ENCODE measurements at regions not wholly inside any gene's neighbourhood (a gene's known extent, or its start where the extent isn't known, plus 50 kb on each side); places are given as distances from the start of the nearest gene placed in this dataset.
"Not testable (repeated sequence)": the region's sequence is repeated elsewhere in the genome, so short reads cannot be mapped to it uniquely, and the experiment has no call there.

- no peak for DNase-seq
Measured at GRCh38 chr1:30229960-30230359, 493.4 kb downstream of the MATN1 start.

DNA sequence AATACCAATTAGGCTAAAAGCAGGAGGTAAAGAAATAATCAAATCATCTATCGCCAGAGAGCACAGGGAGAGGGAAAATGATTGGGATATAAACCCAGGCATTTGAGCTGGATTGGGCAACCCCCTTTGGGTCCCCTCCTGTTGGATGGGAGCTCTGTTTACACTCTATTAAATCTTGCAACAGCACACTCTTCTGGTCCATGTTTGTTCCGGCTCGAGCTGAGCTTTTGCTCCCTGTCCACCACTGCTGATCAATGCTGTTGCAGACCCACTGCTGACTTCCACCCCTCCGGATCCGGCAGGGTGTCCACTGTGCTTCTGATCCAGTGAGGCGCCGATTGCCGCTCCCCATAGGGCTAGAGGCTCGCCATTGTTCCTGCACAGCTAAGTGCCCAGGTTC, 493.8 kb downstream of the MATN1 start:
- DNase-seq = no peak

GRCh38 chr1:30226648-30227047, 496.7 kb downstream of the MATN1 start:
- DNase-seq = no peak

DNA sequence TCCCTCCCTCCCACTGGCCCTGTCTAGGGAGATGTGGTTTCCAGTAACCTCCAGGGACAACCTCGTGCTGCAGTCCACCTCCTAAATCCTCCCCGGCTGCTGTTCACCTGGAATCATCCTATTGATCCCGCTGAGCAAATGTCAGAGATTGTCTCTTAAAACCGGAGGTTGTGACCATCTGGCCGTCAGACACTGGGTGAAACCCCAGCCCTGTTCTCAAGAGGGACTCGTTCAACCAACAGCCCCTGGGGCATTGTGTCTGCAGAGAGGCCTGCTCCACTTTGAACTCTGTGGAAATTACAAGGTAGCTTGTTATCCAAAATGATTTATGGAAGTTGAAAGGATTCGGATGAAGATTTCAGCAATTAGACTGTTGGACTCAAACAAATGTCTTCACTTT, 498.0 kb downstream of the MATN1 start:
- no peak for DNase-seq

DNA sequence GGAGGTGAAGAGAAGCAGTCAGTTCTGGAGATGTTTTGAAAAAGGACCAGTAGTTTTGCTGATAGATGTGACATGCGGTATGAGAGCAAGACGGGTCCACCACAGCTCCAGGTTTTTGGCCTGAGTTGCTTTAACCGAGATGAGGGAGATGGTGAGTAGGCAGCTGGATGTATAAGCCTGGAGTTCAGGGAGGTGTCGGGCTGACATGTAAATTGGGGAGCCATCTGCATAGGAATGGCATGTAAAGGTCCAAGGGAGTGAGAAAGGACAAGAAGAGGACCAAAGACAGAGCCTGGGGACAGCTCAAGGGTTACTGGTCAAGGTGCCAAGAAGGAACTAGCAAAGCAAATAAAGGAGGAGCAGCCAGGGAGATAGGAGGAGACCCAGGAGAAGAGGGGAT, 503.7 kb downstream of the MATN1 start:
- DNase-seq = no peak

DNA sequence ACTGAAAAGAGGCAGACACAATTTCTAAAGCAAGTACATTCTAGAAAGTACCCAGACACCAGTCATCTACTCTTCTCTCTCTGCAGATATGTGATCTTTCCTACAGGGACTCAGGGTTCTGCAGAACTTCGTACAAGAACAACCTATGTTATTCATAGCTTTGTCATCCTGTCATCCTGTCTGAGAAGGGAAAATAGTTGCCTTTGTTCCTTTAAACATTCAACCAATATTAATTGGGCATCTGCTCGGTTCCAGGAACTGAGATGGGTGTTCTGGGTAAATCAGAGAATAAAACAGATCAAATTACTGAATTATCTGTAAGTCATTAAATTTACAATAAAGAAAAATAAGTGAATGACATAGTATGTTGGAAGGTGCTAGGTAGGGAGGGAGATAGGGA, 504.9 kb downstream of the MATN1 start:
- no peak for DNase-seq

- no peak for DNase-seq
Measured at GRCh38 chr1:30216602-30217001, 506.8 kb downstream of the MATN1 start.

DNA sequence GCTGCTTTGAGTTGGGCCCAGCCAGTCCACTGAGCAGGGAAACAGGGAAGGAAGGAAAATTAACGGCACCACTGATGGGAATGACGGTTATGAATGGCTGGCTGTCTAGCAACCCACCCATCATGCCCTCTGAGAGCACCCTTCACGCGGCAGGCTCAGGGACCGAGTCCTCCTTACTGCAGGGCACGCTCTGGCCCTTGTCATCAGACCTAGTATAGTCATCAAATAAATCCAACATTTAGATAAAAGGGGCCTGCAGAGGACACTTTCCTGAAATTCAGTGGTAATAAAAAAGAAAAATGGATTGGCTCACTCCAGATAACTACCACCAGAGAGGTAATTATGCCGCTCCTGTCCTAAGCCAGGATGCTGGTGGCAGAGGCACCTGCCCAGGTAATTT, 509.4 kb downstream of the MATN1 start:
- no peak for DNase-seq

- not testable (repeated sequence) for DNase-seq
Measured at GRCh38 chr1:30207962-30208361, 515.4 kb downstream of the MATN1 start.

GRCh38 chr1:30206631-30207030, 516.8 kb downstream of the MATN1 start:
- DNase-seq = not testable (repeated sequence)

DNA sequence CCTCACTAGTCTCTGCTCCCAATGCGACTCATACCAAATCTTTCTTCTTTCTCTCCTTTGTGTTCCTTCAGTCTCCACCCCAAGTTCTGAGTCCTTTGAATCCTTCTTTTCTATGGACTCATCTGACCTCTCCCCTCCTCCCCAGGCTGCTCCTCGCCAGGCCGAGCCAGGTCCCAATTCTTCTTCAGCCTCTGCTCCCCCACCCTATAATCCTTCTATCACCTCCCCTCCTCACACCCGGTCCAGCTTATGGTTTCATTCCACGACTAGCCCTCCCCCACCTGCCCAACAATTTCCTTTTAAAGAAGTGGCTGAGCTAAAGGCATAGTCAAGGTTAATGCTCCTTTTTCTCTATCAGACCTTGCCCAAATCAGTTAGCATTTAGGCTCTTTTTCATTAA, 518.5 kb downstream of the MATN1 start:
- DNase-seq = not testable (repeated sequence)

DNA sequence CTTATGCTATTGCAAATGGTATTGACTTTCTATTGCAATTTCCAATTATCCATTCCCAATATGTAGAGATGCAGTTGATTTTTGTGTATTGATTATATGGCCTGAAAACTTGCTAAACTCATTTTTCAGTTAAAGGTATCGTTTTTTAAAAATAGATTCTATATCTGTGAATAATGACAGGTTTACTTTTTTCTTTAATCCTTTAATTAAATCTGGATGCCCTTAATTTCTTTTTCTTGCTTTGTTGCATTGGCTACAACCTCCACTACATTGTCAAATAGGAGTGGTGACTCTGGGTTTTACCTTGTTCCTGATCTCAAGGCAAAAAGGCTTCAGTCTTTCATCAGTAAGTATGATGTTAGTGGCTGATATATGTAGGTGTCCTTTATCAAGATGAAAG, 522.4 kb downstream of the MATN1 start:
- no peak for DNase-seq

- no peak for DNase-seq
Measured at GRCh38 chr1:30200161-30200560, 523.2 kb downstream of the MATN1 start.

GRCh38 chr1:30199563-30199962, 523.8 kb downstream of the MATN1 start:
- no peak for DNase-seq

- DNase-seq = no peak
Measured at GRCh38 chr1:30198795-30199403, 524.5 kb downstream of the MATN1 start.

GRCh38 chr1:30198451-30198760, 525.0 kb downstream of the MATN1 start:
- DNase-seq = no peak

DNA sequence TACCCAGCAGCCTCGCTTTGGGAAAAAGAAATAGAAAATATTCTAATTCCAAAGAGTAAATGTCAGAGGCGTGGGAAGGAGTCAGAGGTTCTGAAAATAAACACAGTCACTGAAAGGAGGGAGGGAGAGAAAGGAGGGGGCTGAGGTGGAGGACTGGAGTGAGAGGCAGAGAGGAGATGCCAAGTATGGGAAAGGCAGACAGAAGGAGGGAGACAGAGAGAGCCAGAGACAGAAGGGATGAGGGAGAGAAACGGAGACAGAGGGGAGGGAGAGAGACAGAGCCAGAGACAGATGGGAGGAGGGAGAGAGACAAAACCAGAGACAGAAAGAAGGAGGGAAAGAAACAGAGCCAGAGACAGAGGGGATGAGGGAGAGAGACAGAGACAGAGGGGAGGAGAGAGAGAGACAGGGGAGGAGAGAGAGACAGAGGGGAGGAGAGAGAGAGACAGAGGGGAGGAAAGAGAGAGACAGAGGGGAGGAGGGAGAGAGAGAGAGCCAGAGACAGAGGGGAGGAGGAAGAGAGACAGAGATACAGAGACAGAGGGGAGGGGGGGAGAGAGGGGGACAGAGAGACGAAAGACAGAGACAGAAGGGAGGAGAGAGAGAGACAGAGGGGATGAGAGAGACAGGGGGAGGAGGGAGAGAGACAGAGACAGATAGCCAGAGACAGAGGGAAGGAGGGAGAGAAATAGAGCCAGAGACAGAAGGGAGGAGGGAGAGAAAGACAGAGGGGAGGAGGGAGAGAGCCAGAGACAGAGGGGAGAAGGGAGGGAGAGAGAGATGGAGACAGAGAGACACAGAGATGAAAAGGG, 525.5 kb downstream of the MATN1 start:
- peak; percentile 6 for DNase-seq

DNA sequence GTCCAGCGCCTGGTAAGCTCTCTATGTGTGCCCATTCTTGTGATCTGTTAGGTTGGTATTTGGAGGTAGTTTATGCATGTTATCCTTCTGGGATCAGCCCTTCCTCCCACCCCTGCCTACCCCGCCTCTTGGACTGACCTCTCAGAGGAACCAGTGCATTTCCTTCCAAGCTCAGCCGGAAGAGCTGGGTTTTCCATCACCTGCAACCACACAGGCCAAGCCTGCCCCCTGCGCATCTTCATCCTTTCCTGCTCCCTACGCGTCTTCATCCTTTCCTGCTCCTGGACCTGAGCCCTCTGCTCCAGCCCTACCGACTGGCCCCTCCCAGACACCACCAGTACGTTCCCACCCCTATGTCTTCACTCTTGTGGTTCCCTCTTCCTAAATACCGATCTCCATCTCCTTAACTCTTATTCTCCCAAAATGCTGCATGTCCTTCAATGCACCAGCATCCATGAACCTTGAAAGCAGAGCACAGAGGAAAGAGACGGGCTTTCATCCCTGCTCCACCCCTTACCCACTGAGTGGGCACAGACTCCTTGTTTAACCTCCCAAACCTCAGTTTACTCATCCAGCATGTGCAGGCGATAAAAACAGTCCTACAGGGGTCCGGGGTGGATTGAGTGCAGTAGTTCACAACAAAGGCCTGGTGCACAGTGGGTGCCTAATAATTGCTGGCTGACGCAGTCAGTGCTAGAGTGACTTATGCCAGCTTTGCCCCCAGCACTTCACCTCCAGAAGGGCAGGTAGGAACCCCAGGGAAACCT, 526.3 kb downstream of the MATN1 start:
- no peak for DNase-seq

DNA sequence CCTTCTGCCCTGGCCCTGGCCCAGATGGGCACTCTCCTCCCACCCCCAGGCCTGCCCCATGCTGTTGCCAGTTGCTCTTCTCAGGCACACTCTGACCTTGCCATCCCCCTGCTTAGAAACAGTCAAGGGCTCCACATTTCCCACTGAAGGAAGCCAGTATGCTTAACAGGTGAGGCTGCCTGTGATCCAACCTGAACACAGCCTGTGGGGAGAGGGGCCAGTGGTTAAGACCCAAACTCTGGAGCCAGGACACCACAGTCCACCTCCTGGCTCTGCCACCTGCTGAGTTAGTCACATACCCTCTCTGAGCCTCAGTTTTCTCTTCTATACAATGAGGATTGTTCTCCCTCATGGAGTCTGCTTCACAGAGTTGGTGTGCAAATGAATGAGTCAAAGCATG, 526.9 kb downstream of the MATN1 start:
- DNase-seq = no peak

- DNase-seq = no peak
Measured at GRCh38 chr1:30195424-30196134, 527.8 kb downstream of the MATN1 start.

DNA sequence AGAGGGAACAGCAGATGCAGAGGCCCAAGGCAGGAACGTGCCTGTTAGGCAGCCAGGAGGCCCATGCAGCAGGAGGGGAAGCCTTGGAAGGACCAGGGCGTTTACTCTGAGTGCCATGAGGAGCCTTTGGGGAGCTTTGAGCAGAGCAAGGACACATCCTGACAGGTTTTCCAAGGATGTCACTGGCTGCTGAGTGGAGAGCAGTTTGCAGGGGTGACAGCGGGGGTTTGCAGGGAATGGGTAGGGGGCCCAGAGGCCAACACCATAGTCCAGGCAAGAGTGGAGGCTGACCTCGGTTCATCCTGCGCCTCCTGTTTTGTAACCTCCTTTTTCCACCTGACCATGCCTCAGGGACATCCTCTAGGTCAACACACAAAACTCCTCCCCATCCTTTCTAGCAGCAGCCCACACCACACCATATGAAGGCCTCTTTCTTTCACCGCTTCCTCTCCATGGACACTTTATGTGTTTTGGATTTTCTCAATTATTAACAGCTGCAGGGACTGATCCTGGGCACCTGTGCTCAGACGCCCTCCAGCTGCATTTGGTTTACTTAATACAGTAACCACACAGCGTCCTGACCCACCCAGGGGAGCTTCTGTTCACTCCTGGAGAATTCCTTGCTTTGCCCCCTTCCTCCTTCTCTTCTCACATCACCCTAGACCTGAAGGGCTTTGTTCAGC, 528.5 kb downstream of the MATN1 start:
- DNase-seq = no peak

DNA sequence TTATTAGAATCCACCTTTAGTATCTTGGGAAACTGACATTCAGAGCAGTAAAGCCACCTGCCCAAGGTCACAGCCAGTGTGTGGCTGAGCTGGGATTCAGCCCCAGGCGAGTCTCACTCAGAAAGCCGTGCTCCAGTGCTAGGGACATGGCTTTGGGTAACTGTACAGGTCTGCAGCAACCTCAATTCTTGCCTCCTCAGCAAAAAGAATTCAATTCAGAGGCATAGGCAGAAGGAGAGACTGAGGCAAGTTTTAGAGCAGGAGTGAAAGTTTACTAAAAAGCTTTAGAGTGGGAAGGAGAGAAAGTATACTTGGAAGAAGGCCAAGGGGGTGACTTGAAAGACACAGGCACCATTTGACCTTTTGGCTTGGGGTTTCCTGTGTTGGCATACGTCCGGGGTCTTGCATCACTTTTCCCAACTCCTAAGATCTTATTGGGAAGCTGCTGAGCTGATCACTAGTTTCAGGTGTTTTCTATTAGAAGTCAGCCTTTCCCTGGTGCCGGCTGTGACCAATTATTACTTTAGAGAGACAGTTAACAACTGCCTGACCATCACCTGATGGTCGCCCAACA, 529.3 kb downstream of the MATN1 start:
- DNase-seq = no peak
